ENCODE measurements at regions not wholly inside any gene's neighbourhood (a gene's known extent, or its start where the extent isn't known, plus 50 kb on each side); places are given as distances from the start of the nearest gene placed in this dataset.

GRCh38 chr18:1892191-1892590, 679.1 kb downstream of the METTL4 start:
- H3K4me3 ChIP-seq (ENCODE audit: low read length in 3 of 3): no peak overlapping the region
- H3K27me3 ChIP-seq (ENCODE audit: control insufficient read depth, insufficient read depth, low read length): no peaks in the 10 kb centered on the region
- H3K9me3 ChIP-seq (ENCODE audit: control insufficient read depth in 2 of 3, insufficient read depth in 1 of 3, low read length in 3 of 3): no peaks in the 10 kb centered on the region
- DNase-seq (no peak), FAIRE-seq (no peak)
- no peaks in the 10 kb centered on the region for H3K36me3 ChIP-seq (ENCODE audit: control insufficient read depth in 2 of 3, insufficient read depth in 3 of 3, low read length in 3 of 3)
- H3K9ac ChIP-seq (ENCODE audit: low read length in 3 of 3): no peak overlapping the region
- TF ChIP-seq CTCF (IDR thresholded peaks at IDR 0.05; ENCODE audit: borderline replicate concordance, extremely low read depth, insufficient read depth): no peak
- H3K4me1 ChIP-seq (ENCODE audit: control insufficient read depth in 2 of 3, insufficient read depth in 2 of 3, low read depth in 1 of 3, low read length in 3 of 3): no peaks in the 10 kb centered on the region
- no peak overlapping the region for H3K27ac ChIP-seq (ENCODE audit: low read depth in 2 of 2, low read length in 2 of 2)
- intact Hi-C loops (cut with DNase I): no loop called here

- Histone ChIP-seq H3K4me1 (ENCODE audit: control insufficient read depth in 2 of 3, insufficient read depth in 2 of 3, low read depth in 1 of 3, low read length in 3 of 3) (no peaks in the 10 kb centered on the region), H3K27me3 (ENCODE audit: control insufficient read depth, insufficient read depth, low read length) (no peaks in the 10 kb centered on the region), H3K27ac (ENCODE audit: low read depth in 2 of 2, low read length in 2 of 2) (no peak overlapping the region), H3K9ac (ENCODE audit: low read length in 3 of 3) (no peak overlapping the region), H3K9me3 (ENCODE audit: control insufficient read depth in 2 of 3, insufficient read depth in 1 of 3, low read length in 3 of 3) (no peaks in the 10 kb centered on the region), H3K36me3 (ENCODE audit: control insufficient read depth in 2 of 3, insufficient read depth in 3 of 3, low read length in 3 of 3) (no peaks in the 10 kb centered on the region), H3K4me3 (ENCODE audit: low read length in 3 of 3) (no peak overlapping the region)
- intact Hi-C loops (cut with DNase I): no loop called here
- TF ChIP-seq CTCF (IDR thresholded peaks at IDR 0.05; ENCODE audit: borderline replicate concordance, extremely low read depth, insufficient read depth): no peak
- DNase-seq (no peak), FAIRE-seq (no peak)
These were observed 675.7 kb downstream of the METTL4 start for GRCh38 chr18:1895456-1896185.

- H3K27ac ChIP-seq (ENCODE audit: low read depth in 2 of 2, low read length in 2 of 2): no peak overlapping the region
- DNase-seq: no peak
- H3K27me3 ChIP-seq (ENCODE audit: control insufficient read depth, insufficient read depth, low read length): no peaks in the 10 kb centered on the region
- FAIRE-seq: no peak
- H3K9me3 ChIP-seq (ENCODE audit: control insufficient read depth in 2 of 3, insufficient read depth in 1 of 3, low read length in 3 of 3): peaks cover 0 to 5% (median 0%) of the 10 kb centered on the region in 3 donors
- intact Hi-C loops (cut with DNase I): no loop called here
- H3K4me3 ChIP-seq (ENCODE audit: low read length in 3 of 3): no peak overlapping the region
- no peaks in the 10 kb centered on the region for H3K36me3 ChIP-seq (ENCODE audit: control insufficient read depth in 2 of 3, insufficient read depth in 3 of 3, low read length in 3 of 3)
- TF ChIP-seq CTCF (IDR thresholded peaks at IDR 0.05; ENCODE audit: borderline replicate concordance, extremely low read depth, insufficient read depth): no peak
- no peak overlapping the region for H3K9ac ChIP-seq (ENCODE audit: low read length in 3 of 3)
- H3K4me1 ChIP-seq (ENCODE audit: control insufficient read depth in 2 of 3, insufficient read depth in 2 of 3, low read depth in 1 of 3, low read length in 3 of 3): no peaks in the 10 kb centered on the region
These were observed 664.9 kb downstream of the METTL4 start for GRCh38 chr18:1906421-1906820.

Data from kidney (tissue), 13 donors.